NCI-H446 treated with DMSO at 0.1 percent for 48 hours (cell line): ENCODE measurements at regions not wholly inside any gene's neighbourhood (a gene's known extent, or its start where the extent isn't known, plus 50 kb on each side); places are given as distances from the start of the nearest gene placed in this dataset.

Source experiments
- DNase-seq: peaks from one replicate; lab custom pipeline; 2025; lab: John Stamatoyannopoulos, UW

DNA sequence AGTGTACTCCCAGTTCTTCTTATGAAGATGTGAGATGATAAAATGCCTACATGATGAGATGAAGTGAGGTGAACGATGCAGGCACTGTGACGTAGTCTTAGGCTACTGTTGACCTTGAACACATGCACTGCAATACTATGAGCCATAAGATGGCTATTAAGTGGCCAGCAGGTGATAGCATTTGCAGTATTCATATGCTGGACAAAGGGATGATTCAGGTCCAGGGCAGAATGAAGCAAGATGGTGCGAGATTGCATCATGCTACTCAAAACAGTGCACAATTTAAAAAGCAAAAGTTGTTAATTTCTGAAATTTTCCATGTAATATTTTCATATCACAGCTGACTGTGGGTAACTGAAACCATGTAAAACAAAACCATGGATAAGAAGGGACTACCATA, 781.4 kb downstream of the PCDH18 start:
- no peak for DNase-seq

DNA sequence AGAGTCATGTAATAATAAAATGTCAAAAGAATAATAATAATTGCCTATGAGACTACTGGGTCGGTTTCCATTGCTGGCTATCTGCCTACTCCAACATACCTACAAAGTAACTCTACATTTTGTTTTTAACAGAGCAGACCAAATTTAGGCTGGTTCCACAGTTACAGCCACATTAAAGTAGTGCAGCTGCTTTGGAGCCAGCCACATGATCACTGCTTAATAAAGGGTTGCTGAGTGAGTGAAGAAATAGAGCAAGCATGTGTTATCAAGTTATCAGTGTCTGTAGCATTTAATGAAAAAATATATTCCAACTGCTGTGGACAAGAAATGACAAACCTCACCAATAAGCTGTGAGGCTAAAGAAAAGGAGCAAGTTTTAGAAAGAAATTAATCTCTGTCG, 782.3 kb downstream of the PCDH18 start:
- no peak for DNase-seq

DNA sequence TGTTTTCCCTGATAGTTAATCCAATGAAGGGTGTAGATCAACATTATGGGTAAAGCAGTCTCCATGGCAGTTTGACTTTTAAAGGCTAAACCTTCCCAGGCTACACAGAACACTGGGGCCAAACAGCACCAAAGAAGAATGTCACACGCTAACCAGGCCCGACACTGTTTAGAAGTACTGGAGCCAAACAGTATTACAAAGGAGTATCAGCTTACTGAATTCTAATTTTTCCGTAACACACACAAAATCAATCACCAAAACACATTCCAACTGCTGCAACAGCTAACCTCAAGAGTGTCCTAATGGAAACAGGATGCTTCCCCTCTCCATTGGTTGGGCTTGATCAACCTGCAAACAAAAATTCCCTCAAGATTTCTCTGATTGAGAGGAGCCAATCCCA, 783.5 kb downstream of the PCDH18 start:
- DNase-seq, result no peak

DNA sequence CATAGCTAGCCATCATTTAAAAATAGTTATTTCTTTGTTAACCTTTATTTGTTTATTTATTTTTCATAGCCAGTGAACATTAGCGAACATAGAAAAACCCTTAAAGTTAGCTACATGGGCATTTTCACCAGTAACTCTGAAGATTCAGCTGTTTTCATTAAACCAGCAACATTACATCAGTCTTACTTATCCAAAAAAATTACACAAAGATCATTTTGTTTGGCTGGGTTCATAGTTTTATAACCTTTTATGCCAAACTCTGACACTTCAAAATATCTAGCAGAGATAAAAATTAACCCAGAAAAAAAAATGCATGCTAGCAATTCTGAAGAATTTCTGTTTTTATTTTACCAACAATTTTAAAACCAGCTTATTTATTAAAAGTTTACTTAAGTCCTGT, 784.1 kb downstream of the PCDH18 start:
- no peak for DNase-seq

DNA sequence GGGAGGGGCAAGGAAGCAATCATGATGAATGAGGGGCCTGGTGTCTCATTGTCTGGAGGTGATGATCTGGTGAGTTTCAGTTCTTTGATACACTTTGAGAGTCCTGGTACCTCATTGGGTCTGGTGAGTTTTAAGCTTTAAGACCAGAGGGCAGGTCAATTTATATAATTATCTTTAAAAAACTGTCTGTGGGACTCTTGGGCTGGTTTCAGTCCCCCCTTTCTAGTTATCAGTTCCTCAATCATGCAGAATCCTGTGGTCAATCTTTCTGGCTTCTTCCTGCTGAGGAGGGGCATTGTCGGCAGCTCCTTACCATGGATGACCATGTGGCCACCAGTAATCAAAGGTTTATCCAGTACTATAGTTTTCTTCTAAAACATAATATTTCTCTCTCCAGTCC, 789.1 kb downstream of the PCDH18 start:
- no peak for DNase-seq

DNA sequence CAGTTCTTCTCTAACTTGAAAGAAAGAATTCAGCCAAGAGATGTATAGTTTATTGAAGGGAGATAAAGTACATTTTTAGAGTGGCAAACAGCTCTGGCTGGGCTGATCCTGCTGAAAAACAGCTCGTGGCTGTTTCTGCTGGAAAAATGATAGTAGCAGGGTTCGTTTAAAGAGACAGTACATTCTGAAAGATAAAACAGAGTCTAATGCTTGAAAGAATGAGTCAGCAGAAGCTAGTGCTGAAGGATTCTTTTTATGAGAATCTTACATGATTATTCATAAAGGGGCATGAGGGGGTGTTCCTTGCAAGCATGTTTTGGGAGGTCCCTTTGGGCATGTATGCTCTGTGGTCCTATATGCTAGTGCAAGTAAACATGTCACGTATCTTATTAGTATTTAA, 790.0 kb downstream of the PCDH18 start:
- DNase-seq, result no peak

DNA sequence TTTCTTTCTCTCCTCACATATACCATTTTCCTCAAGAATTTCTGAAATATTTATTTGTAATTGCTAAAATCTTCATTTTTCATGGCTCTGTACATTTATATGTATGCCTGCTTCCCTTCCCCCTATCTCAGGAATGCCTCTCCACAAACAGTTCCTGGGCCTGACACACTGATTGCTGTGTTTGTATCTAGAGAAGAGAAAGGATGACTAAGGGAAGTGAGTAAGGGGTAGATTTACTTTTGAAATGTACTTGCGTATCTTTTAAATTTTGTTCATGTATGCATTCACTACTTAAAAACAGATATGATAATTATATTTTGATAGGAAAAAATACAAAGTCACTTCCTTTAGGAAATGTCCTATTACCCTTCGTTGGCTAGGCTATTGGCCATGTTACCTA, 790.8 kb downstream of the PCDH18 start:
- DNase-seq, result no peak

DNA sequence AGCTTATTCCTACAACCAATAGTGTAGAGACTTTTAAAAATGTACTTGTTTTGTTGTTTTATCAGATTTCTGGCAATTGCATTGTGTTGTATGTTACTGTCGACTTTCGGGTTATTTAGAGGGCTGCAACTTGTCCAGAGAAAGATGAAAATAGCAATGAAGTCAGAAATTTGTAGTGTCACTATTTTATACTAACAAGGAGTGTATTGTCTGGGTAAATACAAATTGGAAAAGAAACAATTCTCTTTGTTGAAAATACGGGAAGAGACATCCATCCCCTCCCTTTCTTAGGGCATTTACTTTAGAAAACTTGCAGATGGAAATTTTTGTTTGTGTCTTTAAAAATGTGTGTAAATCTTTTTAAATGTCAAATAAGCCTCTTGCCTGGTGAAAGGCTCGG, 792.0 kb downstream of the PCDH18 start:
- DNase-seq, result no peak

DNA sequence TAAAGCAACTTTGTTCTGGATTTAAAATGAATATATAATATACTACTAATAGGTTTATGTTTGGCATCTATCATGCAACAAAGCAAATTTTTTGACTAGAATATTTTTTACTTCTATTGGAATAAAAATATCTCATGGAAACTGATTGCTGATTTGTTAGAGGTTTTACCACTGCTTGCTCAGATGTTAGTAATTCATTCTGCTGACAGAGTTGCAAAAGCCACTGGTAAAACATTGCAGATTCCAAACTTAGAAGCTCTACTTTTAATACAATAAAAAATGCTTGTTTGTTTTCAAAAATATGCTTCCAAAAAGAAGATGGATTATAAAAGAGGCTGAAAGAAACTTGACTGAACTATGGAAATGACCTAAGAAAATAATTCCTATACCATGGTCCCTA, 795.2 kb downstream of the PCDH18 start:
- DNase-seq, result no peak

DNA sequence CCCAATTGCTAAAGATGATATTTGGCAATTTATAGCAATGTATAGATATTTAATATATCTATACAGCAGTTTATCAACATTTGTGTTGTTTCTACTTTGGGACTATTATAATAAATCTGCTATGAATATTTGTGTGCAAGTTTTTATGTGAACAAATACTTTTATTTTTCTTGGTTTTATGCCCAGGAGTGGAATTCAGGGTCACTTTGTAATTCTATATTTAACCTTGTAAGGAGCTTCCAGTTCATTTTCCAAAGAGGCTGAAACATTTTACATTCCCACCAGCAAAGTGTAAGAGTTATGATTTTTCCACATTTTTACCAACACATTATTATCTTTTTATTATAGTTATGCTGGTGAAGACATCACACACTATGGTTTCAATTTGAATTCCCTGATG, 801.3 kb downstream of the PCDH18 start:
- DNase-seq, result no peak

DNA sequence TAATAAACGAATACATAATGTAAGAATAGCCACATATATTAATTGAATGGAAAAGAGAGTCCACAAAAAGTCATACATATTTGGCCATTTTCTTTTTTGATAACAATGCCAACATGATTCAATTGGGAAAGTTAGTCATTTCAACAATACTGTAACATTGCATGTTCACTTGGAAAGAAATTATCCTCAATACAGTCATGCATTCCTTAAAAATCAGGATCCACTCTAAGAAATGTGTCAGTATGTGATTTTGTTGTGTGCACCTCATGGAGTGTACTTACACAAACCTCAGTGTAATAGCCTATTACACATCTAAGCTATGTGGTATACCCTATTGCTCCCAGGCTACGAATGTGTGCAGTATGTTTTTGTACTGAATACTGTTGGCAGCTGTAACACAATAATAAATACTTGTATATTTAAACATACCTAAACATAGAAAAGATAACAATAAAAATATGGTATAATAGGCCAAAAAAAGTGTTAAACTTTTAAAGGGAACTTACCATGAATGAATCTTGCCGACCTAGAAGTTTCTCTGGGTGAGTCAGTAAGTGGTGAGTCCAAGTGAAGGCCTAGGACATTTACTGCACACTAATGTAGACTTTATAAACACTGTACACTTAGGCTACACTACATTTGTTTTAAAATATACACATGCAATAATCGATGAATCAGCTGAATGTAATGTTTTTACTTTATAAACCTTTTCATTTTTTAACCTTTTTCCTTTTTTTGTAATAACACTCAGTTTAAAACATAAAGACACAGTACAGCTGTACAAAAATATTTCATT, 806.8 kb downstream of the PCDH18 start:
- no peak for DNase-seq

DNA sequence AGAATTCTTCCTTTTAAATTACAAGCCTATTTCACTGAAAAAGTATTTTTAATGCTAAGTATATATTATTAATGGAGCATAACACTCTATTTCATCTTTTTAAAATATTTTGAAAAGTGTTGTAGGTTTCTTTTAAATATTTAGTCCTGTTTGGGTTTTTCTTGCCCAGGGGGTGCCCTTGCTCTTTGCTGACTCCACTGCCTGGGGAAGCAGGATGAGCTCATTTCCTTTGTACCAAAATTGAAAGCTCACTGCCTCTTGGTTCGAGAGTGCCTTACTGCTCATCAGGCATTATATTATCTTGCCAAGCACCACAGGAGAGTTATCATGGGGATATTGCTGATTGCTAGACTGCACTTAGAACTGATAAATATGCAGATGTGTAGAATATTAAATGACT, 819.2 kb downstream of the PCDH18 start:
- DNase-seq, result no peak

DNA sequence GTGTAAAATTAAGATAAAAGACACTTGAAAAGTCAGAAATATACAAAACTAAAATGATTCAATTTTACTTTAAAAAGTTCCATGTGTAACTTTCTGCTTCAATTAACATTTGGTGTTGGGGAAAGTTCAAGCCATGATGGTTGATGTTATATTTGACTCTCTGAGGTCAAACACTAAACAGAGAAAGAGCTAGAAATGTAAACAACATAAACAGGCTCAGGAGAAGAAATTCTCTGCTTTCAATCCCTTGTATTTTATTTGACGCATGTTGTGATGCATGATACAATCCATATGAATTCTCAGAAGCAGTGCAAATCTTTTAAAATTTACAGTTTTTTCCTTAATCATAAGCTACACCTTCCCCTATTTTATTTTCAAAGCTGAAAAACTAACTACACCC, 822.4 kb downstream of the PCDH18 start:
- no peak for DNase-seq

DNA sequence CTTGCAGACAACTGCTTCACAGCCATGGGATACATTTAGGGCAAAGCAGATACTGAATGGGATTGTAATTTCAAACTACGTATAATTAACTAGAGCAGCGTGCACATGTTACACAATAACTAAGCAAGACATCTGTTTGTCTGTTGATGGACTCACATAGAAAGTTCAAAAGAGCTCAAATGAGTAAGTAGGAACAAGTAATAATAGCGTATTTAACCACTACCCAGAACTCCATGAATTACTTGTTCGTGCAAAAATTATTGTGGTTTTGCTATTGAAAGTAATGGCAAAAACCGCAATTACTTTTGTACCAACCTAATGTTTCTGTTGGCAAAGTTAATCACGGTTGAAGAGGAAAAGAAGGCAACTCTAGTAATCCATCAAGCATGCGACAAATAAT, 825.4 kb downstream of the PCDH18 start:
- no peak for DNase-seq

DNA sequence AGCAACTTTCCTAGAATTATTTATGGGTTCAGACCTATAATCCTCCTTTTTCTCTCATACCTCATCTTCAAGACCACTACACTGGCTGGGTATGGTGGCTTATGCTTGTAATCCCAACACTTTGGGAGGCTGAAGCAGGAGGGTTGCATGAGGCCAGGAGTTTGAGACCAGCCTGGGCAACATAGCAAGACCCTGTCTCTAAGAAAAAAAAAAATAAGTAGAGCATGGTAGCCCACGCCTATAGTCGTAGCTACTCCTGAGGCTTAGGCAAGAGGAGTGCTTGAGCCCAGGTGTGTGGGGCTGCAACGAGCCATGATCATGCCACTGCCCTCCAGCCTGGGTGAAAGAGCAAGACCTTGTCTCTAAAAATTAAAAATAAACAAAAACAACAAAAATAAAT, 832.4 kb downstream of the PCDH18 start:
- DNase-seq, result no peak

DNA sequence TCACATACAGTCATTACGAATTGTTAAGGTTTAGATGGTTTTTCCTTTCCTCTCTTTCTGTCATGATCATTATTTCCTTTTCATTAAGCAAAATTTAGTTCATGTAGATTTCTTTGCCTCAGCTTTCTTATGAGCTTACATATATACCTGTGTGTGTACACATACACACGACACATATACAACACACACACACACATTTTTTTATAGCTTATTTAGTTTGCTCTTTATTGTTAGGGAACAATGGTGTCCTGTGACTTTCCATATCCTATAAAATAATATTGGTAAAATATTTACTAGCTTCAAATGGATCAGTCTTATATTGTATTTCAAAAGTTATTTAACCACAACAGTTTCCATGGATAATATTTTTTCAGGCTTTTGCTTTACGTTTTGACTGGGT, 840.7 kb downstream of the PCDH18 start:
- DNase-seq, result no peak

DNA sequence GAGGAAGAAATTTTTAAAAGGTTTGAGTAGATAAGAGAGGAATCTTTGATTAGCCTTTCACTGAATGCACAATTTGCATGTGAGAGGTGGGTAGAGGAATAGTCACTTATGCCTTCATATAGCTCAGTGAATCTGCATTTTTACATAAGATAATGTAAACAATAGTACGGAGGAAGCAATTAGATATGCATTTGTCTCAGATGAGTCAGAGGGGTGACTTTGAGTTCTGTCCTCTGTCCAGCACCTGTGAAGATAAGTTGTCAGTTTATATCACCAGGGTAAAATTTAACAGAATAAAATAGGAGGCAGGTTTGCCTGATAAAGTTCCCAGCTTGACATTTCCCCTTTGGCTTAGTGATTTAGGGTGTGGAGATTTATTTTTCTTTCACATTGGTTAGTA, 841.9 kb downstream of the PCDH18 start:
- no peak for DNase-seq

DNA sequence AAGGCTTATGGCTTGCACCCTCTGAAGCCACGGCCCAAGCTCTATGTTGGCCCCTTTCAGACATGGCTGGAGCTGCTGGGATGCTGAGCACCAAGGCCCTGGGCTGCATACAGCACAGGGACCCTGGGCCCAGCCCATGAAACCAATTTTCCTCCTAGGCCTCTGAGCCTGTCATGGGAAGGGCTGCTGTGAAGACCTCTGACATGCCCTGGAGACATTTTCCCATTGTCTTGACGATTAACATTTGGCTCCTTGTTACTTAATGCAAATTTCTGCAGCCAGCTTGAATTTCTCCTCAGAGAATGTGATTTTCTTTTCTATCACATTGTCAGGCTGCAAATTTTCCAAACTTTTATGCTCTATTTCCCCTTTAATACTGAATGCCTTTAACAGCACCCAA, 844.7 kb downstream of the PCDH18 start:
- no peak for DNase-seq

DNA sequence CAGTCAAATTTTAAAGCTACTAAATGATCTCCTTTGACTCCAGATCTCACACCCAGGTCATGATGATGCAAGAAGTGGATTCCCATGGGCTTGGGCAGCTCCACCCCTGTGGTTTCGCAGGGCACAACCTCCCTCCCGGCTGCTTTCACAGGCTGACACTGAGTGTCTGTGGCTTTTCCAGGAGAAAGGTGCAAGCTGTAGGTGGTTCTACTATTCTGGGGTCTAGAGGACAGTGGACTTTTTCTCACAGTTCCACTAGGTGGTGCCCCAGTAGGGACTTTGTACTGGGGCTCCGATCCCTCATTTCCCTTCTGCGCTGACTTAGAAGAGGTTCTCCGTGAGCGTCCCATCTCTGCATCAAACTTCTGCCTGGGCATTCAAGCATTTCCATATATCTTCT, 845.2 kb downstream of the PCDH18 start:
- DNase-seq, result no peak

DNA sequence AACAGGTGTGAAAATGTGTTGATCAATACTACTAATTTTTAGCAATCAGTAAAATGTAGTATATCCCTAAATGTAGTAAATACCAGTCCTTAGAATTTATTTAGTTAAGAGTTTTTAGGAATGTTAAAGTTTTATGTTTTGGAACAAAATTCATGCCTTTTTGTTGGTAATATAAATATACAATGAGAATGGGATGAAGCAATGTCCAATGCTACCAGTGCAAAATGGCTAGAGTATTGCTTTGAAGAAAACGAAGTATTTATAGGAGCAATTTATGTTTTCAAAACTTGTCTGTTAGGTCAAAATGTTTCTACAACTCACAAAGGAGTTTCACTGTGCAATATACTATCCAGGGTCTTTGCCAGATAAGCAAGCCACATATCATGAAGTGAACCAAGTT, 851.5 kb downstream of the PCDH18 start:
- DNase-seq, result no peak

DNA sequence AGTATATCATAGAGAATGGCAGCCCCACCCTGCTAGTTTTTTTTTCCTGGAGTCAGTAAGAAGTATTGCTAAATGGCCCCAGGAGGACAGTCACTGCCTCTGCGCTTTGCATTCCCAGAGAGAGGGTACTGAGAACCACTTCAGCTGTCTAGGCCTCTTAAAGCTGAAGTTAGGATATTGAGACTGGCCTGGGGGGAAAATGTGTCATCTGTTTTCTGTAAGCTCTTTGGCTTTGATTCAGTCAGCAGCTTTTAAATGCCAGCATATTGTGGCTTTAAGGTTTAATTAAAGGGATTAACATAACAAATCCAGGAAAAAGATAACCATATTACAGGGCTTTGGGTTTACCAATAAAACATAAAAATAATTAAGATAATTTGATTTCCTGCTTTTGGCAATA, 852.0 kb downstream of the PCDH18 start:
- DNase-seq, result peak; percentile 44

DNA sequence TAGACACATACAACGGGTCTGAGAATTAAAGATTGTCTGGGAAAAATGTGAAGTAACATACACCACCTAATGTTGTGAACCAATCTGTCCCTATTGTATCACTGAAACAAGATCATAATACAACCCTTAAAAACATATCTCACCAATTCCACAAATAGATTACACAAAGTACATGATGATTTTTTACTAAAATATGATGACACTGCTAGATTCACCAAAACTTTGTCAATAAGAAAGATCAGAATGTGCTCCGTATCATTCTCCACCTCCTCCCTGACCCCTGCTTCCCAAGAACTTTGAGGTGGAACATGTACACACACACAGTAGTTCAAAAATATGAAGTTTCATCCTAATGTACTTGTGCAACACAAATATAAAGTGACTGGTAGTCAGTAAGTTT, 862.0 kb downstream of the PCDH18 start:
- DNase-seq, result no peak

DNA sequence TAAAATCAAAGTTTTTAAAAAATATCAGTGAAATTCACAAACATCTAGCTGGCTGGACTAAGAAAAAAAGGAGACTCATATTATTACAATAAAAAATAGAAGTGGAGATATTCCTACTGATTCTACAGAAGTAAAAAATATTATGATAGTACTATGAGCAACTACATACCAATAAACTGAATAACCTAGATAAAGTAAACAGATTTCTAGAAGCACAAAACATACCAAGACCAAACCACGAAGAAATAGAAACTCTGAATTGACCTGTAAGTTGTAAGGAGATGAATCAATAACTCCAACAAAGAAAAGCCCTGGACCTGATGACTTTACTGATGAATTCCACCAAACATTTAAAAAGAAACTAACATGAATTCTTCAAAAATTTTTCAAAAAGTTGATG, 867.3 kb downstream of the PCDH18 start:
- DNase-seq, result no peak

DNA sequence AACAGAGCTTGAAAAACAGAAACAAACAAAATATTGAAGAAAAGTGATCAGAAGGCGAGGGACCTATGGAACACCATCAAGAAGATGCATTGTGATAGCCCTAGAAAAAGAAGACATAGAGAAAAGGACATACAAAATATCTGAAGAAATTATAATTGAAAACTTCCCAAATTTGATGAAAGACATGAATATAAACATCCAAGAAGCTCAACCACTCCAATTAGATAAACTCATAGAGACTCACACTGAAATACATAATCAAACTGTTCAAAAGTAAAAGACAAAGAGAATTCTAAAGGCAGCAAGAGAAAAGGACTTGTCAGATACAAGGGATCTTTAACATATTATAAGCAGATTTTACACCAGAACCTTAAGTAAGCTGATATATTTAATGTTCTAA, 869.8 kb downstream of the PCDH18 start:
- DNase-seq, result no peak
